CD14-positive monocyte (primary cell): ENCODE measurements at regions not wholly inside any gene's neighbourhood (a gene's known extent, or its start where the extent isn't known, plus 50 kb on each side); places are given as distances from the start of the nearest gene placed in this dataset.
A peak's percentile ranks its signal among the peaks of the same experiment; 100 is the strongest.

Experiments used
- DNase-seq, 3 donors: peaks; one replicate each; pipeline ENCODE4 v3.0.0-alpha.2; 2011 to 2022
- H2AFZ ChIP-seq: 2 replicates; pipeline ENCODE4 v1.6.0; 2012; ENCODE audit warnings: mild to moderate bottlenecking, low read depth, low read length, inconsistent platforms; ENCODE audit not compliant: insufficient read depth, poor library complexity, severe bottlenecking
- H3K27ac ChIP-seq, 2 donors: 1 replicate in 1 of 2; 2 replicates in 1 of 2; pipeline ENCODE4 v1.5.1; 2012 to 2013; ENCODE audit warnings: low read length in 2 of 2, control low read depth in 1 of 2, inconsistent platforms in 1 of 2, low read depth in 1 of 2, mild to moderate bottlenecking in 1 of 2
- H3K27me3 ChIP-seq, 2 donors: one replicate each; pipeline versions ENCODE4 v1.6.0 to v1.6.1; 2011 to 2013; ENCODE audit warnings: low read length in 2 of 2; ENCODE audit not compliant: control insufficient read depth in 2 of 2, insufficient read depth in 2 of 2
- H3K36me3 ChIP-seq, 2 donors: replicated peaks in 1 of 2; 1 replicate in 1 of 2; 2 replicates in 1 of 2; pipeline versions ENCODE4 v1.5.1 to v1.6.1; 2012 to 2013; ENCODE audit warnings: low read length in 2 of 2, control low read depth in 1 of 2, inconsistent platforms in 1 of 2, mild to moderate bottlenecking in 1 of 2; ENCODE audit not compliant: insufficient read depth in 2 of 2, control insufficient read depth in 1 of 2
- H3K4me1 ChIP-seq, 2 donors: 1 replicate in 1 of 2; 2 replicates in 1 of 2; pipeline versions ENCODE4 v1.5.1 to v1.6.1; 2012 to 2013; ENCODE audit warnings: low read length in 2 of 2, control low read depth in 1 of 2, inconsistent platforms in 1 of 2, mild to moderate bottlenecking in 1 of 2, moderate library complexity in 1 of 2; ENCODE audit not compliant: insufficient read depth in 2 of 2, control insufficient read depth in 1 of 2
- H3K4me2 ChIP-seq: replicated peaks from 2 replicates; pipeline ENCODE3; 2012; ENCODE audit warnings: low read length, moderate library complexity, mild to moderate bottlenecking; ENCODE audit not compliant: poor library complexity, severe bottlenecking; ENCODE audit errors: extremely low read depth
- H3K4me3 ChIP-seq, 3 experiments: fragments of 200-600 bp in 1 of 3; sonication (generic) in 1 of 3; replicated peaks in 1 of 3; 1 replicate in 2 of 3; 2 replicates in 1 of 3; pipeline ENCODE4 v1.5.1; 2011 to 2013; ENCODE audit warnings: low read length in 3 of 3, mild to moderate bottlenecking in 3 of 3, control low read depth in 2 of 3, low read depth in 2 of 3, inconsistent platforms in 1 of 3, moderate library complexity in 1 of 3
- H3K79me2 ChIP-seq: 2 replicates; pipeline ENCODE4 v1.6.0; 2012; ENCODE audit warnings: mild to moderate bottlenecking, control low read depth, inconsistent platforms, low read length, moderate library complexity; ENCODE audit not compliant: insufficient read depth
- H3K9ac ChIP-seq: 2 replicates; pipeline ENCODE4 v1.6.0; 2017; ENCODE audit warnings: low read length, mild to moderate bottlenecking; ENCODE audit not compliant: insufficient read depth, poor library complexity, severe bottlenecking
- H3K9me3 ChIP-seq, 2 donors: replicated peaks in 1 of 2; 1 replicate in 1 of 2; 2 replicates in 1 of 2; pipeline versions ENCODE4 v1.5.1 to v1.6.1; 2012 to 2013; ENCODE audit warnings: low read length in 2 of 2, control low read depth in 1 of 2; ENCODE audit not compliant: control insufficient read depth in 1 of 2, insufficient read depth in 1 of 2
- H4K20me1 ChIP-seq: 2 replicates; pipeline ENCODE4 v1.6.0; 2012; ENCODE audit warnings: mild to moderate bottlenecking, low read length, control low read depth, moderate library complexity; ENCODE audit not compliant: insufficient read depth
- H3K27ac Mint-ChIP-seq, 7 donors: one replicate each; pipeline ENCODE4 v1.8.0; 2020; ENCODE audit warnings: mild to moderate bottlenecking in 7 of 7, mixed read lengths in 7 of 7, moderate library complexity in 6 of 7, inconsistent platforms in 2 of 7
- H3K27me3 Mint-ChIP-seq, 3 donors: one replicate each; pipeline ENCODE4 v1.8.0; 2021 to 2022; ENCODE audit warnings: low read depth in 3 of 3, mild to moderate bottlenecking in 3 of 3, mixed read lengths in 3 of 3, moderate library complexity in 3 of 3, inconsistent platforms in 1 of 3
- H3K36me3 Mint-ChIP-seq, 2 donors: one replicate each; pipeline ENCODE4 v1.8.0; 2020; ENCODE audit warnings: mixed read lengths in 2 of 2, inconsistent platforms in 1 of 2, mild to moderate bottlenecking in 1 of 2
- H3K4me1 Mint-ChIP-seq: one replicate; pipeline ENCODE4 v1.8.0; 2020; ENCODE audit warnings: mild to moderate bottlenecking, mixed read lengths
- H3K4me3 Mint-ChIP-seq, 2 donors: one replicate each; pipeline ENCODE4 v1.8.0; 2020; ENCODE audit warnings: mild to moderate bottlenecking in 2 of 2, mixed read lengths in 2 of 2, moderate library complexity in 1 of 2
- H3K9me3 Mint-ChIP-seq, 7 donors: one replicate each; pipeline ENCODE4 v1.8.0; 2020 to 2022; ENCODE audit warnings: mixed read lengths in 7 of 7, mild to moderate bottlenecking in 6 of 7, moderate library complexity in 6 of 7, inconsistent platforms in 2 of 7
- WGBS: methylation state at CpG from one replicate; pipeline ENCODE4 v1.1.5; 2013; ENCODE audit warnings: missing lambda C conversion rate; ENCODE audit not compliant: insufficient coverage; 5-methylcytosine and 5-hydroxymethylcytosine counted together
- intact Hi-C, 2 donors: fragments of 100-400 bp; cut with micrococcal nuclease; formaldehyde crosslinking; loops; one replicate each; pipeline versions ENCODE4 v1.15.0 to v1.15.1; 2023
- TF ChIP-seq, protein P1 (sequence below): fragments of 200-600 bp; IDR thresholded peaks from one replicate; pipeline ENCODE4 v1.8.0; 2022; ENCODE audit warnings: antibody characterized with exemption, mild to moderate bottlenecking

DNA sequence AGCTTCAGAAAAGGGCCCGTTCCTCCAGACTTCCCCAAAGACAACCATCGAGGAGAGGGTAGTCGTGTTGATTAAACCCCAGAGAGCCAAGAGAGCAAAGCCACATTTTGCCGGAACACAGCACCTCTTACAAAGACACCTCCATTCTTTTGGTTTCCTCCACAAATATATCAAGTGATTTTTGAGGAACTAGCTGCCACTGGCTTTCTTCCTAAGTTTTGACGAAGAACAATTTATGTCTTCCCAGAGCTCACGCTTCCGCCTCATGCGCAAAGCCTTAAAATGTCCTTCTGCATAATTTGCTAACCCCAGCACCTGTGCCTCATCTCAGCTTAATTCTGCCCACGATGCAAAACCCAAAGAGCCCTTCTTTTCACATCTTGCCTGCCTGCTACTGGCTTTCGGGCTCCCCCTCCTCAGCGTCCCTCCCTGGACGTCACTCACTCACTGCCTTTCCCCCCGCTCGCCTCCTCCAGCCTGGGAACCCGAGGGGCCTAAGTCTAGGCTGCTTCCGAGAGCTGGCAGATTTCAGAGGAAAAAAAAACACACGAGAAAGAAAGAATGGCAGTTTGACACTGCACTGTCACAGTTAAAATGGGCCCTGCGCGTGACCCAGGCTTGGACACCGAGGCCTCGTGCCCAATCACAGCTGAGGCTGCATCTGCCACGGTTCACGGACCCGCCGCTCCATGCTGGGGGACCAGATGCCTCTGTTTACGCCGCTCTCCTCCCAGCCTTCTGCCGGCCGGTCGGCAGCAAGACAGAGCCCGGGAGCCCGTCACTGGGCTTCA lies 77.6 kb upstream of the IFNAR2 start:
- Histone ChIP-seq H3K79me2 (no peaks in the 10 kb centered on the region), H3K4me2 (peak overlapping the region; percentile 68), H3K4me1 (peaks cover 10 to 13% of the 10 kb centered on the region in 2 donors), H2AFZ (peak overlapping the region; percentile 57), H3K9ac (peak overlapping the region; percentile 44), H3K9me3 (no peaks in the 10 kb centered on the region), H3K36me3 (no peaks in the 10 kb centered on the region), H3K4me3 (peak overlapping the region in 2 of 3 experiments; percentile 10 to 57), H4K20me1 (no peaks in the 10 kb centered on the region), H3K27ac (no peak overlapping the region), H3K27me3 (peaks cover 0 to 4% of the 10 kb centered on the region in 2 donors)
- Mint-ChIP-seq H3K4me1 (peaks cover 11% of the 10 kb centered on the region), H3K27ac (peak overlapping the region in 4 of 7 donors; percentile 40 to 84 (median 65)), H3K4me3 (peak overlapping the region; percentile 64 to 95), H3K9me3 (peaks cover 0 to 2% (median 0%) of the 10 kb centered on the region in 7 donors), H3K36me3 (no peaks in the 10 kb centered on the region), H3K27me3 (peaks cover 6 to 21% (median 16%) of the 10 kb centered on the region in 3 donors)
- 17% methylated on average over 22 of the region's 32 CpGs for WGBS
- TF ChIP-seq, protein P1, sequence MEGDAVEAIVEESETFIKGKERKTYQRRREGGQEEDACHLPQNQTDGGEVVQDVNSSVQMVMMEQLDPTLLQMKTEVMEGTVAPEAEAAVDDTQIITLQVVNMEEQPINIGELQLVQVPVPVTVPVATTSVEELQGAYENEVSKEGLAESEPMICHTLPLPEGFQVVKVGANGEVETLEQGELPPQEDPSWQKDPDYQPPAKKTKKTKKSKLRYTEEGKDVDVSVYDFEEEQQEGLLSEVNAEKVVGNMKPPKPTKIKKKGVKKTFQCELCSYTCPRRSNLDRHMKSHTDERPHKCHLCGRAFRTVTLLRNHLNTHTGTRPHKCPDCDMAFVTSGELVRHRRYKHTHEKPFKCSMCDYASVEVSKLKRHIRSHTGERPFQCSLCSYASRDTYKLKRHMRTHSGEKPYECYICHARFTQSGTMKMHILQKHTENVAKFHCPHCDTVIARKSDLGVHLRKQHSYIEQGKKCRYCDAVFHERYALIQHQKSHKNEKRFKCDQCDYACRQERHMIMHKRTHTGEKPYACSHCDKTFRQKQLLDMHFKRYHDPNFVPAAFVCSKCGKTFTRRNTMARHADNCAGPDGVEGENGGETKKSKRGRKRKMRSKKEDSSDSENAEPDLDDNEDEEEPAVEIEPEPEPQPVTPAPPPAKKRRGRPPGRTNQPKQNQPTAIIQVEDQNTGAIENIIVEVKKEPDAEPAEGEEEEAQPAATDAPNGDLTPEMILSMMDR = no peak
- peak; percentile 10 to 33 (median 18) for DNase-seq
- intact Hi-C loops = no loop called here

DNA sequence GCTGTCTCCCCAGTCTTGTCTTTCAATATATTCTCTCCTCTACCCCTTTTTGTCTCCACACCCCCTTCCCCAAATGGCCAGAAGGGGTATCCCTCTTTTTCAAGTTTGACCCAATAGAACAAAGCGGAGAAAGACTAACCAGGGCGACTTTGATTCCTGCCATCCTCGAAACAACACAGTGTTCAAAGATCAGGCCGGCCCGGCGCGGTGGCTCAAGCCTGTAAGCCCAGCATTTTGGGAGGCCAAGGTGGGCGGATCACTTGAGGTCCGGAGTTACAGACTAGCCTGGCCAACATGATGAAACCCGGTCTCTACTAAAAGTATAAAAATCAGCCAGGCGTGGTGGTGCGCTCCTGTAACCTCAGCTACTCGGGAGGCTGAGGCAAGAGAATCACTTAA lies 77.0 kb upstream of the IFNAR2 start:
- H3K9me3 ChIP-seq = no peaks in the 10 kb centered on the region
- H3K4me3 Mint-ChIP-seq = peak overlapping the region in 1 of 2 donors; percentile 95
- H3K27ac ChIP-seq = no peak overlapping the region
- H4K20me1 ChIP-seq = no peaks in the 10 kb centered on the region
- H3K27me3 Mint-ChIP-seq = peaks cover 8 to 24% (median 19%) of the 10 kb centered on the region in 3 donors
- peaks cover 10 to 13% of the 10 kb centered on the region in 2 donors for H3K4me1 ChIP-seq
- H3K27ac Mint-ChIP-seq = no peak overlapping the region
- peaks cover 11% of the 10 kb centered on the region for H3K4me1 Mint-ChIP-seq
- H2AFZ ChIP-seq = peak overlapping the region; percentile 57
- WGBS = 96% methylated on average over 12 of the region's 13 CpGs
- H3K27me3 ChIP-seq = peaks cover 0 to 8% of the 10 kb centered on the region in 2 donors
- TF ChIP-seq, protein P1 = no peak
- H3K4me2 ChIP-seq = no peak overlapping the region
- H3K9ac ChIP-seq = no peak overlapping the region
- H3K4me3 ChIP-seq = no peak overlapping the region
- no peak for DNase-seq
- no peaks in the 10 kb centered on the region for H3K79me2 ChIP-seq
- H3K36me3 ChIP-seq = no peaks in the 10 kb centered on the region
- no peaks in the 10 kb centered on the region for H3K36me3 Mint-ChIP-seq
- intact Hi-C loops = no loop called here
- H3K9me3 Mint-ChIP-seq = peaks cover 0 to 2% (median 0%) of the 10 kb centered on the region in 7 donors
